Esophagus squamous epithelium (tissue), 5 donors: ENCODE measurements at regions not wholly inside any gene's neighbourhood (a gene's known extent, or its start where the extent isn't known, plus 50 kb on each side); places are given as distances from the start of the nearest gene placed in this dataset.
A peak's percentile ranks its signal among the peaks of the same experiment; 100 is the strongest.
"Not testable (repeated sequence)": the region's sequence is repeated elsewhere in the genome, so short reads cannot be mapped to it uniquely, and the experiment has no call there.

Experiments used
- DNase-seq: peaks from one replicate; lab custom pipeline; 2025; lab: John Stamatoyannopoulos, UW
- H3K27ac ChIP-seq, 4 donors: fragments of 200-600 bp; sonication (generic); one replicate each; pipeline ENCODE4 v1.5.1; 2016 to 2019; ENCODE audit warnings: mild to moderate bottlenecking in 1 of 4
- H3K27me3 ChIP-seq, 4 donors: fragments of 200-600 bp; sonication (generic); 1 replicate in 3 of 4; 2 replicates in 1 of 4; pipeline versions ENCODE4 v1.5.1 to v1.6.0; 2017 to 2021; ENCODE audit warnings: antibody characterized with exemption in 1 of 4
- H3K36me3 ChIP-seq, 3 donors: fragments of 200-600 bp; sonication (generic); one replicate each; pipeline ENCODE4 v1.5.1; 2016 to 2019
- H3K4me1 ChIP-seq, 3 donors: fragments of 200-600 bp; sonication (generic); one replicate each; pipeline ENCODE4 v1.5.1; 2017 to 2019
- H3K4me3 ChIP-seq, 4 donors: fragments of 200-600 bp; sonication (generic); 1 replicate in 3 of 4; 2 replicates in 1 of 4; pipeline ENCODE4 v1.5.1; 2016 to 2019; ENCODE audit warnings: mild to moderate bottlenecking in 2 of 4, moderate library complexity in 1 of 4
- H3K9me3 ChIP-seq, 3 donors: fragments of 200-600 bp; sonication (generic); one replicate each; pipeline ENCODE4 v1.5.1; 2016 to 2019
- POLR2A ChIP-seq, 4 donors: fragments of 450-650 bp; IDR thresholded peaks; one replicate each; pipeline ENCODE4 v1.6.1; 2017; ENCODE audit warnings: antibody characterized with exemption in 4 of 4, mild to moderate bottlenecking in 4 of 4, moderate library complexity in 3 of 4
- WGBS, 2 donors: methylation state at CpG; one replicate each; pipeline ENCODE4 v1.1.5; 2018; 5-methylcytosine and 5-hydroxymethylcytosine counted together
- intact Hi-C: fragments of 100-400 bp; cut with DNase I; formaldehyde crosslinking; loops from one replicate; pipeline ENCODE4 v1.15.0; 2022
- TF ChIP-seq, protein P1 (sequence below), 6 experiments: fragments of 450-650 bp in 4 of 6; fragments of 200-600 bp in 2 of 6; sonication (generic) in 2 of 6; IDR thresholded peaks; one replicate each; pipeline ENCODE4 v1.5.1; 2016 to 2019; ENCODE audit warnings: antibody characterized with exemption in 6 of 6, mild to moderate bottlenecking in 4 of 6, moderate library complexity in 4 of 6
- donor health status: DM: yes; HTN: yes; CAD: no.

DNA sequence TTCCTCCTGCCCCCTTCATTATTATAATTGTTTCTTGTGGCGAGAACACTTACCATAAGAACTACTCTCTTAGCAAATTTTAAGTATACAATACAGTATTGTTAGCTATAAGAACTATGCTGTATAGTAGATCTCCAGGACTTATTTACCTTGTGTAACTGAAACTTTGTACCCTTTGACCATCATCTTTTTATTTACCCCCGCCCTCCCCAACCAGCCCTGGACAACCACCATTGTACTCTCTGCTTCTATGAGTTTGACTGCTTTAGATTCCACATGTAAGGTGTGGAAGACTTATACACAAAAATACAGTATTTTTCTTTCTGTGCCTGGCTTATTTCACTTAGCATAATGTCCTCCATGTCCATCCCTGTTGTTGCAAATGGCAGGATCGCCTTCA is 161.1 kb downstream of the PHF8 start:
- intact Hi-C loops: no loop called here
- Histone ChIP-seq H3K27me3 (peaks cover 0 to 6% (median 0%) of the 10 kb centered on the region in 4 donors), H3K9me3 (no peaks in the 10 kb centered on the region), H3K27ac (no peak overlapping the region), H3K4me3 (no peak overlapping the region), H3K4me1 (no peaks in the 10 kb centered on the region), H3K36me3 (no peaks in the 10 kb centered on the region)
- TF ChIP-seq, protein P1, sequence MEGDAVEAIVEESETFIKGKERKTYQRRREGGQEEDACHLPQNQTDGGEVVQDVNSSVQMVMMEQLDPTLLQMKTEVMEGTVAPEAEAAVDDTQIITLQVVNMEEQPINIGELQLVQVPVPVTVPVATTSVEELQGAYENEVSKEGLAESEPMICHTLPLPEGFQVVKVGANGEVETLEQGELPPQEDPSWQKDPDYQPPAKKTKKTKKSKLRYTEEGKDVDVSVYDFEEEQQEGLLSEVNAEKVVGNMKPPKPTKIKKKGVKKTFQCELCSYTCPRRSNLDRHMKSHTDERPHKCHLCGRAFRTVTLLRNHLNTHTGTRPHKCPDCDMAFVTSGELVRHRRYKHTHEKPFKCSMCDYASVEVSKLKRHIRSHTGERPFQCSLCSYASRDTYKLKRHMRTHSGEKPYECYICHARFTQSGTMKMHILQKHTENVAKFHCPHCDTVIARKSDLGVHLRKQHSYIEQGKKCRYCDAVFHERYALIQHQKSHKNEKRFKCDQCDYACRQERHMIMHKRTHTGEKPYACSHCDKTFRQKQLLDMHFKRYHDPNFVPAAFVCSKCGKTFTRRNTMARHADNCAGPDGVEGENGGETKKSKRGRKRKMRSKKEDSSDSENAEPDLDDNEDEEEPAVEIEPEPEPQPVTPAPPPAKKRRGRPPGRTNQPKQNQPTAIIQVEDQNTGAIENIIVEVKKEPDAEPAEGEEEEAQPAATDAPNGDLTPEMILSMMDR (IDR thresholded peaks at IDR 0.05): no peak
- TF ChIP-seq POLR2A (IDR thresholded peaks at IDR 0.05): no peak
- no peak for DNase-seq
- 52 to 92% methylated on average over 3 of the region's 3 CpGs for WGBS, 2 donors

DNA sequence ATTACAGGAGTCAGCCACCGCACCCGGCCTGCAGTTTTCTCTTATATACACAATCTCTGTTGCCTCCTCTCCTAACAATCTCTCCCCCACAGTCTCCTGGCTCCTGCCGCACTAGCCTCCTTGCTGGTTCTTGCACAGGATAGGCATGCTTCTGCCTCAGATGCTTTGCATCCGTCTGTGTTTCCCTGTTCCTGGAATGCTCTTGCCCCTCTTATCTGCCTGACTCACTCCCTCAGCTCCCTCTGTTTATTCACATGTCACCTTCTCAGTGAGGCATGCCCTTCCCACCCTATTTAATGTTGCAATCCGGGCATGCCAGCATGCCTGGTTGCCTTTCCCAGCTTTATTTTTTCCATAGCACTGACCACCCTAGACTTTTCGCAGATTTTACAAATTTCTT is 161.9 kb downstream of the PHF8 start:
- no peak for DNase-seq
- WGBS, 2 donors: 23 to 39% methylated on average over 4 to 6 of the region's 6 CpGs
- TF ChIP-seq, protein P1 (IDR thresholded peaks at IDR 0.05): no peak
- TF ChIP-seq POLR2A (IDR thresholded peaks at IDR 0.05): no peak
- intact Hi-C loops: no loop called here
- Histone ChIP-seq H3K27ac (no peak overlapping the region), H3K4me1 (no peaks in the 10 kb centered on the region), H3K9me3 (no peaks in the 10 kb centered on the region), H3K27me3 (peaks cover 0 to 6% (median 0%) of the 10 kb centered on the region in 4 donors), H3K36me3 (no peaks in the 10 kb centered on the region), H3K4me3 (no peak overlapping the region)

DNA sequence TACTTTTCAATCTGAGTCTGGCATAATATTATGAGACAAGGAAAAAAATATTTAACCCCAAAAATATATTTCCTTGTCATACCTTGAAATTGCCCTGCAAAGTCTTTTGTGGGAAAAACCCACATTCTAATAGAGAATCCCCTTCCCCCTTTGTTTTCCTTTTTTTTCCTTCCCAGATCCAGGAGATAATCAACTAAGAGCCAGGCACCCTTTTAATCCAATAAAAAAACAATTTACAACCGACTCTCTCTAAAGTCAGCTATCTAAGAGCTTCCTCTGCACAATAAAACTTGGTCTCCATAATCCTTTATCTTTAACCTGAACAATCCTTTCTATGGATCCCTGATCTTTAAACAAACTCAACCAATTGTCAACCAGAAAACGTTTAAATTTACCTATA is 163.5 kb downstream of the PHF8 start:
- WGBS, 2 donors: 35 to 41% methylated on average over 2 of the region's 2 CpGs
- intact Hi-C loops, H3K9me3 ChIP-seq, H3K27ac ChIP-seq, H3K27me3 ChIP-seq, H3K4me3 ChIP-seq, H3K36me3 ChIP-seq, H3K4me1 ChIP-seq, DNase-seq: not testable (repeated sequence)

DNA sequence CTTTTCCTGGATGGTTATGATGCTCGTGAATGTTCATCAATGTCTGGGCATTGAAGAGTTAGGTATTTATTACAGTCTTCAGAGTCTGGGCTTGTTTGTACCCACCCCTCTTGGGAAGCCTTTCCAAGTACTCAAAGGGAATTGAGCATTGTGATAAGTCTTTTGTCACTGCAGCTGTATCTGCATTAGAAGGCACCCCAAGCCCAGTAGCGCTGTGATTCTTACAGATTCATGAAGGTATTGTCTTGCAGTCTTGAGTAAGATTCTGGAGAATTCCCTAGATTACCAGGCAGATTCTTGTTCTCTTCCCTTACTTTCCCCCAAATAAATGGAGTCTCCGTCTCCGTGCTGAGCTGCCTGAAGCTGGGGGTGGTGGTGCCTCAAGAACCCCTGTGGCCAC is 173.4 kb upstream of the HUWE1 start:
- TF ChIP-seq, protein P1 (IDR thresholded peaks at IDR 0.05): no peak
- no peak for TF ChIP-seq POLR2A (IDR thresholded peaks at IDR 0.05)
- no peaks in the 10 kb centered on the region for H3K4me1 ChIP-seq
- H3K36me3 ChIP-seq: no peaks in the 10 kb centered on the region
- no peak overlapping the region for H3K27ac ChIP-seq
- no peak for DNase-seq
- 80 to 85% methylated on average over 2 to 4 of the region's 4 CpGs for WGBS, 2 donors
- no peaks in the 10 kb centered on the region for H3K27me3 ChIP-seq
- intact Hi-C loops: no loop called here
- H3K4me3 ChIP-seq: no peak overlapping the region
- no peaks in the 10 kb centered on the region for H3K9me3 ChIP-seq

DNA sequence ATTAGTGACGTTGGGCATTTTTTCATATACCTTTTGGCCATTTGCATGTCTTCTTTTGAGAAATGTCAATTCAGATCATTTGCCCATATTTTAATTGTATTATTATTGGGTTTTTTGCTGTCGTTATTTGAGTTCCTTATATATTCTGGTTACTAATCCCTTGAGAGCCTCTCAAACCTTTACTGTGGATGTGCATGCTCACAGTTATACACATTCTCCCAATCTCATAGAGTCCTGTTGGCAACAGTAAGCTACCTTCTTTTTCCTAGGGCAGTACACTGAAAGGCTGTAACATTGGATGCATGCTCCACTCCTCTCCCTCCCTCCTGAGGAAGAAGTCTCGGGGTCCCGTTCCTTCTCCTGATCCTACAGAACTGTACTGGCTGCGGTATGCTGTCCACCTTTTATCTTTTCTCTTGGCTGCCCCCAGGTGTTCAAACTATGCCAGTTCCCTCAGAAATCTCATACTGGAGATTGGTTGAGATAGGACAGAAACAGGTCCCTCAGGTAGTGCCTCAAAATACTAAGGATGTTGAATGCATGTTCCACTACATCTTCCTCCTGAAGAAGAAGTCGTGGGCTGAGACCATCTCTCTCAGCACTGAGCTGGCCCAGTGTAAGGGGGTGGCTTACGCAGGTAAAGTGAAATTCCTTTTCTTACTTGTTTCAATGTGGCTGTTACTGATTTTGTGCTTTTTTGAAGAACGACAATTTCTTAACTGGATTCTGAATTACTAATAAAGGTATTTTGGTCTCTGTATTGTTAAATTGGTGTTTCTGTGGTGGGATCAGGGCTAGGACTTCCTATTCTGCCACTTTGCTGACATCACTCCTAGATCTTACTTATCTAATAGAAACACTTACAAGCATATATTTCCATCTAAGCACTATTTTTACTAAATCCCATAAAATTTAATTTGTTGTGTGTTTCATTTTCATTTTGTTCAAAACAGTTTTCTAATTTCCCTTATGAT is 145.4 kb upstream of the HUWE1 start:
- Histone ChIP-seq H3K4me3 (no peak overlapping the region), H3K36me3 (no peaks in the 10 kb centered on the region), H3K27ac (no peak overlapping the region), H3K9me3 (no peaks in the 10 kb centered on the region), H3K4me1 (no peaks in the 10 kb centered on the region), H3K27me3 (no peaks in the 10 kb centered on the region)
- no peak for TF ChIP-seq POLR2A (IDR thresholded peaks at IDR 0.05)
- TF ChIP-seq, protein P1 (IDR thresholded peaks at IDR 0.05): peak in 4 of 6 experiments; percentile 19 to 50 (median 30)
- 37 to 38% methylated on average over 7 to 8 of the region's 8 CpGs for WGBS, 2 donors
- intact Hi-C loops: no loop called here
- DNase-seq: no peak
